H1 (cell line): ENCODE measurements at regions not wholly inside any gene's neighbourhood (a gene's known extent, or its start where the extent isn't known, plus 50 kb on each side); places are given as distances from the start of the nearest gene placed in this dataset.

Experiments used
- CTCF ChIA-PET: fragments of 300-600 bp; sonication (Branson Sonifier 250); formaldehyde crosslinking; loops from one replicate; lab custom pipeline; 2021; ENCODE audit not compliant: partially characterized antibody; lab: Charles Lee
- POLR2A ChIA-PET: fragments of 300-600 bp; sonication (Branson Sonifier 250); formaldehyde crosslinking; loops from one replicate; lab custom pipeline; 2021; ENCODE audit warnings: inconsistent platforms; ENCODE audit not compliant: partially characterized antibody; lab: Charles Lee
- DNase-seq, 2 experiments: peaks; one replicate each; pipeline versions ENCODE4 v3.0.0 to v3.0.0-alpha.2; 2010 to 2022; ENCODE audit warnings: low spot score in 2 of 2, low read depth in 1 of 2, mixed read lengths in 1 of 2
- FAIRE-seq: peaks from 2 replicates; lab custom pipeline; 2011; peaks lifted over from hg19 to GRCh38; lab: Jason Lieb, UNC
- H2AFZ ChIP-seq: 2 replicates; pipeline ENCODE4 v1.8.1; 2012; ENCODE audit warnings: low read length, inconsistent platforms
- H2AK5ac ChIP-seq: 2 replicates; pipeline ENCODE4 v1.6.1; 2013; ENCODE audit warnings: low read depth, low read length
- H2BK120ac ChIP-seq: replicated peaks from 2 replicates; pipeline ENCODE3; 2013; ENCODE audit warnings: low read depth, low read length, inconsistent platforms
- H2BK12ac ChIP-seq: 2 replicates; pipeline ENCODE4 v1.6.1; 2013; ENCODE audit warnings: low read depth, low read length
- H2BK15ac ChIP-seq: 2 replicates; pipeline ENCODE4 v1.6.1; 2013; ENCODE audit warnings: low read length
- H2BK20ac ChIP-seq: 2 replicates; pipeline ENCODE4 v1.6.1; 2013; ENCODE audit warnings: low read length
- H2BK5ac ChIP-seq: 2 replicates; pipeline ENCODE4 v1.6.1; 2013; ENCODE audit warnings: low read depth, low read length
- H3K14ac ChIP-seq: 2 replicates; pipeline ENCODE4 v1.6.1; 2013; ENCODE audit warnings: inconsistent platforms; ENCODE audit not compliant: insufficient read length
- H3K18ac ChIP-seq: 2 replicates; pipeline ENCODE4 v1.6.1; 2013; ENCODE audit warnings: low read length; ENCODE audit errors: extremely low read depth
- H3K23ac ChIP-seq: 2 replicates; pipeline ENCODE4 v1.6.1; 2013; ENCODE audit warnings: inconsistent platforms; ENCODE audit not compliant: insufficient read length
- H3K23me2 ChIP-seq: 2 replicates; pipeline ENCODE4 v1.6.1; 2013; ENCODE audit warnings: low read depth, low read length
- H3K27ac ChIP-seq: 2 replicates; pipeline ENCODE4 v1.6.1; 2011; ENCODE audit warnings: low read depth, low read length, inconsistent platforms
- H3K27me3 ChIP-seq, 4 experiments: replicated peaks in 1 of 4; 1 replicate in 1 of 4; 2 replicates in 3 of 4; pipeline versions ENCODE4 v1.6.1 to v1.8.1; 2011 to 2013; ENCODE audit warnings: low read length in 3 of 4, mild to moderate bottlenecking in 3 of 4, inconsistent platforms in 2 of 4, mixed read lengths in 2 of 4, moderate library complexity in 1 of 4; ENCODE audit not compliant: control insufficient read depth in 3 of 4, insufficient read depth in 3 of 4; ENCODE audit errors: extremely low read depth in 1 of 4
- H3K36me3 ChIP-seq, 4 experiments: 2 replicates each; pipeline versions ENCODE4 v1.6.1 to v1.8.1; 2011 to 2013; ENCODE audit warnings: mild to moderate bottlenecking in 4 of 4, low read length in 3 of 4, moderate library complexity in 2 of 4, control low read depth in 1 of 4, inconsistent platforms in 1 of 4; ENCODE audit not compliant: insufficient read depth in 4 of 4, control insufficient read depth in 2 of 4
- H3K4ac ChIP-seq: replicated peaks from 2 replicates; pipeline ENCODE3; 2013; ENCODE audit warnings: low read length, low read depth, mixed read lengths, inconsistent platforms; ENCODE audit not compliant: insufficient read length
- H3K4me1 ChIP-seq, 4 experiments: replicated peaks in 1 of 4; 1 replicate in 1 of 4; 2 replicates in 3 of 4; pipeline versions ENCODE4 v1.6.1 to v1.8.1; 2011 to 2013; ENCODE audit warnings: low read length in 3 of 4, inconsistent platforms in 2 of 4, mixed read lengths in 1 of 4; ENCODE audit not compliant: insufficient read depth in 4 of 4, control insufficient read depth in 3 of 4
- H3K4me2 ChIP-seq, 2 experiments: 2 replicates each; pipeline versions ENCODE4 v1.6.1 to v1.8.1; 2011 to 2013; ENCODE audit warnings: low read depth in 2 of 2, low read length in 2 of 2, control low read depth in 1 of 2, inconsistent platforms in 1 of 2, mild to moderate bottlenecking in 1 of 2; ENCODE audit not compliant: insufficient read depth in 1 of 2
- H3K4me3 ChIP-seq, 4 experiments: fragments of 200-600, 300-600 bp in 1 of 4; sonication (generic), shearing (Covaris generic), sonication (Bioruptor Twin) in 1 of 4; 2 replicates each; pipeline versions ENCODE4 v1.5.1 to v1.8.1; 2011 to 2016; ENCODE audit warnings: low read length in 4 of 4, low read depth in 3 of 4, control low read depth in 2 of 4, inconsistent platforms in 2 of 4, mild to moderate bottlenecking in 2 of 4, mixed read lengths in 1 of 4, moderate library complexity in 1 of 4; ENCODE audit not compliant: insufficient read depth in 2 of 4; ENCODE audit errors: extremely low read depth in 1 of 4
- H3K56ac ChIP-seq: replicated peaks from 2 replicates; pipeline ENCODE3; 2013; ENCODE audit warnings: low read depth, mild to moderate bottlenecking, mixed read lengths, low read length, inconsistent platforms; ENCODE audit not compliant: insufficient read length
- H3K79me1 ChIP-seq: 2 replicates; pipeline ENCODE4 v1.6.1; 2013; ENCODE audit warnings: low read depth, low read length, control low read depth
- H3K79me2 ChIP-seq, 2 experiments: 2 replicates each; pipeline versions ENCODE4 v1.6.1 to v1.8.1; 2012 to 2013; ENCODE audit warnings: low read length in 2 of 2, mild to moderate bottlenecking in 2 of 2, inconsistent platforms in 1 of 2; ENCODE audit not compliant: insufficient read depth in 2 of 2, control insufficient read depth in 1 of 2
- H3K9ac ChIP-seq, 4 experiments: replicated peaks in 1 of 4; 1 replicate in 1 of 4; 2 replicates in 3 of 4; pipeline versions ENCODE4 v1.6.1 to v1.8.1; 2011 to 2013; ENCODE audit warnings: low read depth in 3 of 4, low read length in 3 of 4, control low read depth in 2 of 4, mild to moderate bottlenecking in 2 of 4, moderate library complexity in 2 of 4, inconsistent platforms in 1 of 4; ENCODE audit errors: extremely low read depth in 1 of 4
- H3K9me3 ChIP-seq, 2 experiments: 2 replicates each; pipeline versions ENCODE4 v1.6.1 to v1.8.1; 2012 to 2013; ENCODE audit warnings: mild to moderate bottlenecking in 2 of 2, moderate library complexity in 2 of 2, control low read depth in 1 of 2, inconsistent platforms in 1 of 2, low read depth in 1 of 2, low read length in 1 of 2, mixed read lengths in 1 of 2; ENCODE audit not compliant: insufficient read depth in 2 of 2
- H4K20me1 ChIP-seq, 2 experiments: replicated peaks in 1 of 2; 2 replicates each; pipeline versions ENCODE3 to v1.8.1; 2011 to 2013; ENCODE audit warnings: inconsistent platforms in 2 of 2, low read length in 2 of 2, mild to moderate bottlenecking in 1 of 2; ENCODE audit not compliant: insufficient read depth in 2 of 2, control insufficient read depth in 1 of 2
- H4K5ac ChIP-seq: 2 replicates; pipeline ENCODE4 v1.6.1; 2013; ENCODE audit warnings: low read length, low read depth, mixed read lengths, inconsistent platforms; ENCODE audit not compliant: insufficient read length
- H4K8ac ChIP-seq: 2 replicates; pipeline ENCODE4 v1.8.0; 2013; ENCODE audit warnings: mild to moderate bottlenecking, moderate library complexity, low read length, inconsistent platforms; ENCODE audit not compliant: insufficient read depth; ENCODE audit errors: extremely low read depth
- H4K91ac ChIP-seq: replicated peaks from 2 replicates; pipeline ENCODE3; 2013; ENCODE audit warnings: low read length, mixed read lengths, inconsistent platforms; ENCODE audit not compliant: insufficient read length
- SP4 ChIP-seq: IDR thresholded peaks from 2 replicates; pipeline ENCODE4 v1.6.1; 2012; ENCODE audit warnings: low read length, inconsistent platforms
- WGBS, 2 experiments: shearing (Covaris generic) in 1 of 2; methylation state at CpG; one replicate each; pipeline versions ENCODE4 v1.1.6 to v1.1.7; 2013 to 2015; ENCODE audit warnings: low lambda C conversion rate in 2 of 2, mixed read lengths in 2 of 2, inconsistent platforms in 1 of 2, low coverage in 1 of 2, missing lambda C conversion rate in 1 of 2; ENCODE audit not compliant: insufficient replicate concordance in 2 of 2, insufficient coverage in 1 of 2, insufficient read length in 1 of 2; ENCODE audit errors: extremely low coverage in 1 of 2, missing lambda C conversion rate in 1 of 2; 5-methylcytosine and 5-hydroxymethylcytosine counted together

DNA sequence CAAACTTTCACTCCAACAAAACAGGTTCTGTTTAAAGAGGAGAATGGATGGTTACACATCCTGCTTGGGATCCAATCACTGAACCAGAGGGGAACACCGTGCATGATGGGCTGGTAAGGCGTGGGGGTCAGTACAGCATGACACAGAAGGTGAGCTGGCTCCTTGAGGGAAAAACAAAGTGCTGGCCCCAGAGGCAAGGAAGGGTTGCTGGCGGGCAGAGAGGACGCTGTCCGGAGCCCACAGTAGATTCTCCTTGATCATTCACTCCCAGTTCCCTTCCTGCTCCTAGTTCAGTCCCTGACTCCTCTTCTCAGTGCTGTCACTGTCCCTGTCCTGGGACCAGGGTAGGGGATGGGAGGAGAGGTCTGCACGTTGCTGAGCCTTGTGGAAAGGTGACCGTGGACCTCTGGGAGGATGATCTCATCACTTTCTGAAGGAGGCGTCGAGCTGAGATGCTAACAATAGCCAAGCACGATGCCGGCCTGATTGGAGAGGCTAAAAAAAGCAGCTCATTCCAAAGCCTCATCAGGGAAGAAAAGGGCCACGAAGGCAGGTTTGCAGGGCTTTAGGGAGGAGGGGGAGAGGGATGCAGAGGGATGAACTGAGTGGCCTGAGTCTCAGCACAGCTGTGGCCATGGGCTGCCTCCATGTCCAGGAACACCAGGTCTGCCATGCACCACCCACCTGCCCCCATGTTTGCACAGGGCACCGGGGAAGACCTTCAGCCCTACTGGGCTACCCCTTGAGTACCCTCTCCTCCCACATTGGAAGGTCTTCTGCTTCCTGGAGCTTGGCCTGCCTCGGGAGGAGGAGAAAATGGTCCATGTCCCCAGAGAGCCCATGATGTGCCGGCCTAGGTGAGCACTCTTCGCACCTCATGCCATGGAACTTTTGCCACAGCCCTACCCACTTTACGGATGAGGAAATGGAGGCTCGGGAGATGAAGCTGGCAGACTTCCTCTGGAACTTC lies 72.7 kb upstream of the RTL6 start:
- TF ChIP-seq SP4, result no peak
- H3K56ac ChIP-seq, result no peak overlapping the region
- no peak overlapping the region for H2BK12ac ChIP-seq
- peaks cover 4 to 6% of the 10 kb centered on the region in 2 experiments; a peak in 2 of 4 replicates for H3K9me3 ChIP-seq
- 90% methylated on average over 17 of the region's 18 CpGs; no CpG with 5 or more reads in 1 of the 2 experiments for WGBS, 2 experiments
- no peak overlapping the region for H2BK5ac ChIP-seq
- no peak overlapping the region for H3K18ac ChIP-seq
- H3K9ac ChIP-seq, result no peak overlapping the region; a peak in 1 of 7 replicates
- no peak overlapping the region for H4K91ac ChIP-seq
- no peak overlapping the region for H2BK15ac ChIP-seq
- ChIA-PET CTCF (interaction anchor here (1.0 to 1.7 kb wide), 6 partner anchors 8 to 484 kb away, joined by 3 to 4 read pairs (median 3); no protein-coding TSS in a partner anchor), POLR2A (no interaction called here)
- H3K4me3 ChIP-seq, result no peak overlapping the region
- H3K14ac ChIP-seq, result no peak overlapping the region
- no peak overlapping the region for H3K4me2 ChIP-seq
- no peak overlapping the region for H3K23ac ChIP-seq
- DNase-seq (no peak), FAIRE-seq (no peak)
- no peaks in the 10 kb centered on the region; a peak in 2 of 7 replicates for H3K4me1 ChIP-seq
- no peak overlapping the region for H2AK5ac ChIP-seq
- no peak overlapping the region for H4K5ac ChIP-seq
- no peak overlapping the region for H2AFZ ChIP-seq
- no peaks in the 10 kb centered on the region for H3K79me2 ChIP-seq
- H2BK20ac ChIP-seq, result no peak overlapping the region
- H3K36me3 ChIP-seq, result no peaks in the 10 kb centered on the region
- H3K23me2 ChIP-seq, result no peaks in the 10 kb centered on the region; the same call in 1 of the 2 replicates
- no peak overlapping the region for H3K4ac ChIP-seq
- no peaks in the 10 kb centered on the region for H3K79me1 ChIP-seq
- H4K8ac ChIP-seq, result no peak overlapping the region
- no peak overlapping the region for H2BK120ac ChIP-seq
- no peaks in the 10 kb centered on the region for H3K27me3 ChIP-seq
- H3K27ac ChIP-seq, result no peak overlapping the region; the same call in 1 of the 2 replicates
- H4K20me1 ChIP-seq, result no peaks in the 10 kb centered on the region
